ENCODE measurements at regions not wholly inside any gene's neighbourhood (a gene's known extent, or its start where the extent isn't known, plus 50 kb on each side); places are given as distances from the start of the nearest gene placed in this dataset.

GRCh38 chr5:117262572-117263131 is 688.0 kb upstream of the SEMA6A start:
- DNase-seq (ENCODE audit: low read depth in 2 of 2, low spot score in 1 of 2): no peak

GRCh38 chr5:117261948-117262571 is 687.4 kb upstream of the SEMA6A start:
- no peak for DNase-seq (ENCODE audit: low read depth in 2 of 2, low spot score in 1 of 2)

- DNase-seq (ENCODE audit: low read depth in 2 of 2, low spot score in 1 of 2): no peak
Observed at GRCh38 chr5:117255211-117256027, 680.8 kb upstream of the SEMA6A start.

GRCh38 chr5:117252566-117252965 is 677.9 kb upstream of the SEMA6A start:
- no peak for DNase-seq (ENCODE audit: low read depth in 2 of 2, low spot score in 1 of 2)

GRCh38 chr5:117249086-117249815 is 674.6 kb upstream of the SEMA6A start:
- DNase-seq (ENCODE audit: low read depth in 2 of 2, low spot score in 1 of 2): no peak

GRCh38 chr5:117246424-117246823 is 671.8 kb upstream of the SEMA6A start:
- no peak for DNase-seq (ENCODE audit: low read depth in 2 of 2, low spot score in 1 of 2)

- no peak for DNase-seq (ENCODE audit: low read depth in 2 of 2, low spot score in 1 of 2)
Observed at GRCh38 chr5:117245130-117245529, 670.5 kb upstream of the SEMA6A start.

GRCh38 chr5:117242028-117242427 is 667.4 kb upstream of the SEMA6A start:
- DNase-seq (ENCODE audit: low read depth in 2 of 2, low spot score in 1 of 2): no peak

GRCh38 chr5:117236941-117237340 is 662.3 kb upstream of the SEMA6A start:
- no peak for DNase-seq (ENCODE audit: low read depth in 2 of 2, low spot score in 1 of 2)

- DNase-seq (ENCODE audit: low read depth in 2 of 2, low spot score in 1 of 2): no peak
Observed at GRCh38 chr5:117235786-117236185, 661.2 kb upstream of the SEMA6A start.

- DNase-seq (ENCODE audit: low read depth in 2 of 2, low spot score in 1 of 2): no peak
Observed at GRCh38 chr5:117230375-117230774, 655.8 kb upstream of the SEMA6A start.

- DNase-seq (ENCODE audit: low read depth in 2 of 2, low spot score in 1 of 2): no peak
Observed at GRCh38 chr5:117220730-117221129, 646.1 kb upstream of the SEMA6A start.

GRCh38 chr5:117218789-117219188 is 644.2 kb upstream of the SEMA6A start:
- DNase-seq (ENCODE audit: low read depth in 2 of 2, low spot score in 1 of 2): no peak

GRCh38 chr5:117212866-117213265 is 638.2 kb upstream of the SEMA6A start:
- no peak for DNase-seq (ENCODE audit: low read depth in 2 of 2, low spot score in 1 of 2)

- no peak for DNase-seq (ENCODE audit: low read depth in 2 of 2, low spot score in 1 of 2)
Observed at GRCh38 chr5:117210796-117211195, 636.2 kb upstream of the SEMA6A start.

- DNase-seq (ENCODE audit: low read depth in 2 of 2, low spot score in 1 of 2): no peak
Observed at GRCh38 chr5:117209479-117209878, 634.9 kb upstream of the SEMA6A start.

GRCh38 chr5:117207088-117207668 is 632.6 kb upstream of the SEMA6A start:
- DNase-seq (ENCODE audit: low read depth in 2 of 2, low spot score in 1 of 2): no peak

- DNase-seq (ENCODE audit: low read depth in 2 of 2, low spot score in 1 of 2): no peak
Observed at GRCh38 chr5:117205894-117206293, 631.3 kb upstream of the SEMA6A start.

- no peak for DNase-seq (ENCODE audit: low read depth in 2 of 2, low spot score in 1 of 2)
Observed at GRCh38 chr5:117204926-117205869, 630.6 kb upstream of the SEMA6A start.

GRCh38 chr5:117204404-117204803 is 629.8 kb upstream of the SEMA6A start:
- DNase-seq (ENCODE audit: low read depth in 2 of 2, low spot score in 1 of 2): no peak
